Body of pancreas (tissue), 4 donors: ENCODE measurements at regions not wholly inside any gene's neighbourhood (a gene's known extent, or its start where the extent isn't known, plus 50 kb on each side); places are given as distances from the start of the nearest gene placed in this dataset.

ENCODE experiments used
- ATAC-seq: fragments of 150-250 bp; one replicate; pipeline ENCODE4 v1.9.1; 2016
- DNase-seq, 4 donors: peaks; one replicate each; pipeline ENCODE4 v3.0.0-alpha.2; 2019
- H3K27ac ChIP-seq, 4 donors: fragments of 200-600 bp; sonication (generic); 1 replicate in 3 of 4; 2 replicates in 1 of 4; pipeline versions ENCODE4 v1.5.1 to v1.6.1; 2016 to 2019; ENCODE audit warnings: mild to moderate bottlenecking in 1 of 4, mixed read lengths in 1 of 4, moderate library complexity in 1 of 4
- H3K27me3 ChIP-seq, 2 donors: fragments of 200-600 bp; sonication (generic); one replicate each; pipeline ENCODE4 v1.6.0; 2016; ENCODE audit warnings: mild to moderate bottlenecking in 1 of 2
- H3K36me3 ChIP-seq, 2 donors: fragments of 200-600 bp; sonication (generic); replicated peaks in 1 of 2; 2 replicates each; pipeline ENCODE4 v1.5.1; 2016; ENCODE audit warnings: low read depth in 2 of 2; ENCODE audit not compliant: insufficient read depth in 1 of 2
- H3K4me1 ChIP-seq: fragments of 200-600 bp; sonication (generic); one replicate; pipeline ENCODE4 v1.6.0; 2016
- H3K4me3 ChIP-seq, 2 donors: fragments of 200-600 bp; sonication (generic); 1 replicate in 1 of 2; 2 replicates in 1 of 2; pipeline ENCODE4 v1.5.1; 2016 to 2019
- H3K9me3 ChIP-seq, 3 donors: fragments of 200-600 bp; sonication (generic); 1 replicate in 2 of 3; 2 replicates in 1 of 3; pipeline ENCODE4 v1.5.1; 2016
- CTCF ChIP-seq, 7 experiments: fragments of 450-650 bp in 4 of 7; fragments of 200-600 bp in 3 of 7; sonication (generic) in 3 of 7; IDR thresholded peaks; one replicate each; pipeline ENCODE4 v1.5.1; 2016 to 2019; ENCODE audit warnings: antibody characterized with exemption in 7 of 7
- POLR2A ChIP-seq, 3 donors: fragments of 450-650 bp; IDR thresholded peaks; one replicate each; pipeline ENCODE4 v1.6.1; 2016; ENCODE audit warnings: antibody characterized with exemption in 3 of 3, mild to moderate bottlenecking in 2 of 3
- WGBS, 2 donors: methylation state at CpG; one replicate each; pipeline ENCODE4 v1.1.5; 2017; 5-methylcytosine and 5-hydroxymethylcytosine counted together
- intact Hi-C: fragments of 100-400 bp; cut with DNase I; formaldehyde crosslinking; loops from one replicate; pipeline ENCODE4 v1.15.1; 2023

DNA sequence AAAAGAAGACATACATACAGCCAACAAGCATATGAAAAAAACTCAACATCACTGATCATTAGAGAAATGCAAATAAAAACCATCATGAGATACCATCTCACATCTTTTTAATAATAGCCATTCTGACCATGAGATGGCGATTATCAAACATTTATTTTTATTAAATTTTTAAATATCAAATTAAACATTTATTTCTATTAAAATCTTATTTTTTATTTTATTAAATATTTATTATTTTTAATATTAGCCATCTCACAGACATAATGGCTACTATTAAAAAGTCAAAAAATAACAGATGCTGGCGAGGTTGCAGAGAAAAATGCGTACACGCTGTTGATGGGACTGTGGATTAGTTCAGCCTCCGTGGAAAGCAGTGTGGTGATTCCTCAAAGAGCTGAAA is 264.8 kb upstream of the TENM4 start:
- Histone ChIP-seq H3K27ac (no peak overlapping the region), H3K27me3 (no peaks in the 10 kb centered on the region), H3K9me3 (peaks cover 0 to 6% (median 0%) of the 10 kb centered on the region in 3 donors), H3K4me1 (no peaks in the 10 kb centered on the region), H3K4me3 (no peak overlapping the region), H3K36me3 (no peaks in the 10 kb centered on the region)
- WGBS, 2 donors, result 83 to 84% methylated on average over 5 of the region's 5 CpGs
- DNase-seq (no peak), ATAC-seq (no peak)
- no peak for TF ChIP-seq POLR2A (IDR thresholded peaks at IDR 0.05)
- no peak for TF ChIP-seq CTCF (IDR thresholded peaks at IDR 0.05)
- intact Hi-C loops, result no loop called here

DNA sequence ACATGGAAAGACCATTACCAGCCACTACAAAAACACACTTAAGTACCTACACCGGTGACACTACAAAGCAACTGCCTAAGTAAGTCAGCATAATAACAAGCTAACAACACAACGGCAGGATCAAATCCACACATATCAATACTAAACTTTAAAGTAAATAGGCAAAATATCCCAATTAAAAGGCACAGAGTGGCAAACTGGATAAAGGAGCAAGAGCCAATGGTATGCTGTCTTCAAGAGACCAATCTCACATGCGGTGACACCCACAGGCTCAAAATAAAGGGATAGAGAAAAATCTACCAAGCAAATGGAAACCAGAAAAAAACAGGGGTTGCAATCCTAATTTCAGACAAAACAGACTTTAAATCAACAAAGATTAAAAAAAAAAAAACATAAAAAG is 261.5 kb upstream of the TENM4 start:
- no peak for ATAC-seq
- intact Hi-C loops, result no loop called here

GRCh38 chr11:79699246-79699645 is 258.4 kb upstream of the TENM4 start:
- ATAC-seq (no peak), DNase-seq (no peak)
- intact Hi-C loops, result no loop called here
- 81 to 87% methylated on average over 1 of the region's 1 CpG for WGBS, 2 donors
- Histone ChIP-seq H3K4me1 (no peaks in the 10 kb centered on the region), H3K4me3 (no peak overlapping the region), H3K36me3 (no peaks in the 10 kb centered on the region), H3K27me3 (no peaks in the 10 kb centered on the region), H3K27ac (no peak overlapping the region), H3K9me3 (peaks cover 0 to 6% (median 0%) of the 10 kb centered on the region in 3 donors)
- TF ChIP-seq CTCF (IDR thresholded peaks at IDR 0.05), result no peak
- no peak for TF ChIP-seq POLR2A (IDR thresholded peaks at IDR 0.05)

More for the DNA sequence above, 261.5 kb upstream of the TENM4 start:
- WGBS, 2 donors, result 85 to 91% methylated on average over 3 of the region's 3 CpGs
- no peak for TF ChIP-seq POLR2A (IDR thresholded peaks at IDR 0.05)
- no peak for TF ChIP-seq CTCF (IDR thresholded peaks at IDR 0.05)
- Histone ChIP-seq H3K27me3 (no peaks in the 10 kb centered on the region), H3K27ac (no peak overlapping the region), H3K36me3 (no peaks in the 10 kb centered on the region), H3K4me3 (no peak overlapping the region), H3K4me1 (no peaks in the 10 kb centered on the region), H3K9me3 (peaks cover 0 to 6% (median 0%) of the 10 kb centered on the region in 3 donors)
- DNase-seq, result no peak

GRCh38 chr11:79697905-79698304 is 257.1 kb upstream of the TENM4 start:
- no peaks in the 10 kb centered on the region for H3K27me3 ChIP-seq
- H3K4me1 ChIP-seq, result no peaks in the 10 kb centered on the region
- peaks cover 0 to 6% (median 0%) of the 10 kb centered on the region in 3 donors for H3K9me3 ChIP-seq
- WGBS, 2 donors, result 50 to 56% methylated on average over 2 of the region's 2 CpGs
- DNase-seq (no peak), ATAC-seq (no peak)
- no peaks in the 10 kb centered on the region for H3K36me3 ChIP-seq
- H3K4me3 ChIP-seq, result no peak overlapping the region
- TF ChIP-seq CTCF (IDR thresholded peaks at IDR 0.05) (no peak), POLR2A (IDR thresholded peaks at IDR 0.05) (no peak)
- intact Hi-C loops, result no loop called here
- no peak overlapping the region for H3K27ac ChIP-seq

- Histone ChIP-seq H3K36me3 (no peaks in the 10 kb centered on the region), H3K4me3 (no peak overlapping the region), H3K27ac (no peak overlapping the region), H3K4me1 (no peaks in the 10 kb centered on the region), H3K9me3 (no peaks in the 10 kb centered on the region), H3K27me3 (no peaks in the 10 kb centered on the region)
- no peak for DNase-seq
- TF ChIP-seq POLR2A (IDR thresholded peaks at IDR 0.05) (no peak), CTCF (IDR thresholded peaks at IDR 0.05) (no peak)
- ATAC-seq, result no peak
- WGBS, 2 donors, result 86 to 97% methylated on average over 1 of the region's 1 CpG
- intact Hi-C loops, result no loop called here
Measured at GRCh38 chr11:79694368-79694767, 253.5 kb upstream of the TENM4 start.
